SK-N-MC (cell line): ENCODE measurements at regions not wholly inside any gene's neighbourhood (a gene's known extent, or its start where the extent isn't known, plus 50 kb on each side); places are given as distances from the start of the nearest gene placed in this dataset.

Source experiments
- EZH2 ChIP-seq: fragments of 200-600 bp; sonication (generic); IDR thresholded peaks from one replicate; pipeline ENCODE4 v1.6.1; 2017; ENCODE audit warnings: antibody characterized with exemption
- FOXP2 ChIP-seq: optimal IDR thresholded peaks from 2 replicates; pipeline ENCODE3; 2011; ENCODE audit warnings: mild to moderate bottlenecking, moderate library complexity; ENCODE audit not compliant: insufficient read depth; ENCODE audit errors: extremely low read length, control extremely low read depth
- POLR2AphosphoS5 ChIP-seq: IDR thresholded peaks from 2 replicates; pipeline ENCODE4 v1.6.1; 2012; ENCODE audit warnings: mild to moderate bottlenecking, low read depth, low read length, borderline replicate concordance

DNA sequence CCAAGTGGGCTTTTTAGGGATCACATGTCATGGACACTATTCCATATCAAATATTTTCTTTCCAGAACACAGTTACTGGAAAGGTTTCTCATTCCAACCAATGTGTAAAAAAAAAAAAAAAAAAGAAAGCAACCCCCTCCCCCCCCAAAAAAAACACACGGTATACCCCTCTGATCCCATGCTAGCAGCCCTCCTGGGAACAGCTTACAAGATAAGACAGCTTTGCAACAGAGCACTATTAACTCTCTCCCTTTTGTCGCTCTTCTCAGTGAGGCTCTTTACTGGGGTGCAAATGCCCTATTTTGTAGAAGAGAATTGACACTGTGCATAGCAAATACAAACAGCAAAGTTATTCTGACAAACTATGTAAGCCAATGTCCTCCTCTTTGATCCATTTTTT lies 161.2 kb downstream of the NTMT2 start:
- no peak for TF ChIP-seq POLR2AphosphoS5
- no peak for TF ChIP-seq EZH2
- TF ChIP-seq FOXP2: no peak
